ENCODE measurements at regions not wholly inside any gene's neighbourhood (a gene's known extent, or its start where the extent isn't known, plus 50 kb on each side); places are given as distances from the start of the nearest gene placed in this dataset.
"Not testable (repeated sequence)": the region's sequence is repeated elsewhere in the genome, so short reads cannot be mapped to it uniquely, and the experiment has no call there.

- no peak for DNase-seq
Observed at GRCh38 chrX:37904833-37905232, 57.5 kb upstream of the DYNLT3 start.

GRCh38 chrX:37905436-37906147 lies 58.2 kb upstream of the DYNLT3 start:
- DNase-seq: peak in 1 of 2 experiments; percentile 0

- no peak for DNase-seq
Observed at GRCh38 chrX:37906357-37906756, 59.0 kb upstream of the DYNLT3 start.

GRCh38 chrX:37910186-37910585 lies 62.8 kb upstream of the DYNLT3 start:
- DNase-seq: no peak

- DNase-seq: no peak
Observed at GRCh38 chrX:37912304-37912703, 64.9 kb upstream of the DYNLT3 start.

GRCh38 chrX:37912777-37913176 lies 65.4 kb upstream of the DYNLT3 start:
- no peak for DNase-seq

- DNase-seq: no peak
Observed at GRCh38 chrX:37918168-37918567, 70.8 kb upstream of the DYNLT3 start.

- no peak for DNase-seq
Observed at GRCh38 chrX:37918703-37919102, 71.3 kb upstream of the DYNLT3 start.

- DNase-seq: no peak
Observed at GRCh38 chrX:37921758-37922157, 74.4 kb upstream of the DYNLT3 start.

GRCh38 chrX:37922928-37923327 lies 75.6 kb upstream of the DYNLT3 start:
- DNase-seq: no peak

- DNase-seq: not testable (repeated sequence)
Observed at GRCh38 chrX:37925761-37926160, 78.4 kb upstream of the DYNLT3 start.

- DNase-seq: no peak
Observed at GRCh38 chrX:37926700-37927099, 79.3 kb upstream of the DYNLT3 start.

- DNase-seq: no peak
Observed at GRCh38 chrX:37942170-37942569, 64.2 kb upstream of the SYTL5 start.

GRCh38 chrX:37943554-37944344 lies 62.6 kb upstream of the SYTL5 start:
- no peak for DNase-seq

GRCh38 chrX:37946197-37946596 lies 60.2 kb upstream of the SYTL5 start:
- no peak for DNase-seq

- no peak for DNase-seq
Observed at GRCh38 chrX:37955273-37955672, 51.1 kb upstream of the SYTL5 start.

- DNase-seq: no peak
Observed at GRCh38 chrX:37956223-37956622, 50.1 kb upstream of the SYTL5 start.

All from stimulated activated CD4-positive, alpha-beta T cell treated with anti-CD3 and anti-CD28 coated beads, Interleukin-4, amount 100 ng/mL, for 4 hours (primary cell).